Stimulated activated CD4-positive, alpha-beta T cell treated with anti-CD3 and anti-CD28 coated beads, Interleukin-1b, Interleukin-23, amount 100 ng/mL, for 4 hours (primary cell): ENCODE measurements at regions not wholly inside any gene's neighbourhood (a gene's known extent, or its start where the extent isn't known, plus 50 kb on each side); places are given as distances from the start of the nearest gene placed in this dataset.

ENCODE experiments used
- DNase-seq, 2 donors: peaks; one replicate each; pipeline ENCODE4 v3.0.0-alpha.2; 2020; ENCODE audit warnings: low read depth in 2 of 2

- DNase-seq, result no peak
Observed at GRCh38 chr5:4716781-4717180, 423.3 kb upstream of the ADAMTS16 start.

- no peak for DNase-seq
Observed at GRCh38 chr5:4717446-4717845, 422.7 kb upstream of the ADAMTS16 start.

- no peak for DNase-seq
Observed at GRCh38 chr5:4720831-4721230, 419.3 kb upstream of the ADAMTS16 start.

- no peak for DNase-seq
Observed at GRCh38 chr5:4722886-4723285, 417.2 kb upstream of the ADAMTS16 start.

GRCh38 chr5:4725594-4725993 lies 414.5 kb upstream of the ADAMTS16 start:
- DNase-seq, result no peak

GRCh38 chr5:4730279-4730678 lies 409.9 kb upstream of the ADAMTS16 start:
- DNase-seq, result no peak

GRCh38 chr5:4734348-4734747 lies 405.8 kb upstream of the ADAMTS16 start:
- DNase-seq, result no peak

GRCh38 chr5:4735261-4735660 lies 404.9 kb upstream of the ADAMTS16 start:
- no peak for DNase-seq

- DNase-seq, result no peak
Observed at GRCh38 chr5:4737868-4738267, 402.3 kb upstream of the ADAMTS16 start.

- no peak for DNase-seq
Observed at GRCh38 chr5:4738298-4738697, 401.8 kb upstream of the ADAMTS16 start.

GRCh38 chr5:4740156-4740555 lies 400.0 kb upstream of the ADAMTS16 start:
- no peak for DNase-seq

GRCh38 chr5:4758550-4758949 lies 381.6 kb upstream of the ADAMTS16 start:
- DNase-seq, result no peak

- no peak for DNase-seq
Observed at GRCh38 chr5:4758996-4759395, 381.1 kb upstream of the ADAMTS16 start.

- no peak for DNase-seq
Observed at GRCh38 chr5:4762316-4762715, 377.8 kb upstream of the ADAMTS16 start.

GRCh38 chr5:4765411-4765810 lies 374.7 kb upstream of the ADAMTS16 start:
- no peak for DNase-seq

- no peak for DNase-seq
Observed at GRCh38 chr5:4766101-4766500, 374.0 kb upstream of the ADAMTS16 start.

- DNase-seq, result no peak
Observed at GRCh38 chr5:4772591-4772990, 367.5 kb upstream of the ADAMTS16 start.

- DNase-seq, result no peak
Observed at GRCh38 chr5:4773827-4774317, 366.3 kb upstream of the ADAMTS16 start.

GRCh38 chr5:4777435-4777834 lies 362.7 kb upstream of the ADAMTS16 start:
- no peak for DNase-seq

- DNase-seq, result no peak
Observed at GRCh38 chr5:4780633-4781032, 359.5 kb upstream of the ADAMTS16 start.

- DNase-seq, result no peak
Observed at GRCh38 chr5:4781299-4781698, 358.8 kb upstream of the ADAMTS16 start.

GRCh38 chr5:4785971-4786370 lies 354.2 kb upstream of the ADAMTS16 start:
- DNase-seq, result no peak

GRCh38 chr5:4797445-4797844 lies 342.7 kb upstream of the ADAMTS16 start:
- DNase-seq, result no peak

- no peak for DNase-seq
Observed at GRCh38 chr5:4802044-4802443, 338.1 kb upstream of the ADAMTS16 start.
